Endothelial cell of umbilical vein (primary cell): ENCODE measurements at regions not wholly inside any gene's neighbourhood (a gene's known extent, or its start where the extent isn't known, plus 50 kb on each side); places are given as distances from the start of the nearest gene placed in this dataset.

Source experiments
- BruUV-seq: library from RNA; stranded (reverse); fragments of 400-500 nt; replicated peaks from 2 replicates; lab custom pipeline; 2021; lab: Mats Ljungman, UMichigan
- CTCF ChIA-PET: fragments of 300-600, 350-600 bp; sonication (Branson Sonifier 250); formaldehyde crosslinking; loops from one replicate; lab custom pipeline; 2021; ENCODE audit warnings: antibody characterized with exemption, inconsistent platforms; lab: Charles Lee
- POLR2A ChIA-PET: fragments of 300-600, 350-600 bp; sonication (Branson Sonifier 250); formaldehyde crosslinking; loops from one replicate; lab custom pipeline; 2021; ENCODE audit warnings: antibody characterized with exemption, inconsistent platforms; lab: Charles Lee
- DNase-seq: peaks from one replicate; pipeline ENCODE4 v3.0.0-alpha.2; 2011; ENCODE audit warnings: low read depth, low spot score
- FAIRE-seq: peaks from 2 replicates; lab custom pipeline; 2011; peaks lifted over from hg19 to GRCh38; lab: Jason Lieb, UNC
- H2AFZ ChIP-seq: 2 replicates; pipeline ENCODE4 v1.6.0; 2012; ENCODE audit warnings: low read depth, low read length, control low read depth, inconsistent platforms
- H3K27ac ChIP-seq: 2 replicates; pipeline ENCODE4 v1.5.1; 2011; ENCODE audit warnings: low read depth, mild to moderate bottlenecking, control low read depth, low read length, moderate library complexity; ENCODE audit not compliant: insufficient read depth
- H3K27me3 ChIP-seq, 2 experiments: 2 replicates each; pipeline versions ENCODE4 v1.6.0 to v1.6.1; 2011; ENCODE audit warnings: low read length in 2 of 2, mixed read lengths in 1 of 2; ENCODE audit not compliant: control insufficient read depth in 2 of 2, insufficient read depth in 2 of 2
- H3K36me3 ChIP-seq, 2 experiments: 2 replicates in 1 of 2; 3 replicates in 1 of 2; pipeline ENCODE4 v1.5.1; 2011; ENCODE audit warnings: low read length in 2 of 2, mild to moderate bottlenecking in 1 of 2, moderate library complexity in 1 of 2; ENCODE audit not compliant: control insufficient read depth in 2 of 2, insufficient read depth in 2 of 2; ENCODE audit errors: extremely low read depth in 1 of 2
- H3K4me1 ChIP-seq: 3 replicates; pipeline ENCODE4 v1.5.1; 2011; ENCODE audit warnings: mild to moderate bottlenecking, low read length; ENCODE audit not compliant: control insufficient read depth, insufficient read depth; ENCODE audit errors: extremely low read depth
- H3K4me2 ChIP-seq: 2 replicates; pipeline ENCODE4 v1.6.1; 2011; ENCODE audit warnings: low read length, control low read depth, mixed read lengths; ENCODE audit not compliant: insufficient read depth
- H3K4me3 ChIP-seq, 3 experiments: fragments of 200-600 bp in 1 of 3; sonication (generic), shearing (Covaris generic) in 1 of 3; replicated peaks in 1 of 3; 2 replicates each; pipeline ENCODE4 v1.5.1; 2011 to 2016; ENCODE audit warnings: control low read depth in 3 of 3, low read length in 3 of 3, mild to moderate bottlenecking in 2 of 3, inconsistent platforms in 1 of 3, low read depth in 1 of 3, moderate library complexity in 1 of 3; ENCODE audit not compliant: insufficient read depth in 1 of 3
- H3K79me2 ChIP-seq: 2 replicates; pipeline ENCODE4 v1.6.0; 2012; ENCODE audit warnings: low read length, inconsistent platforms; ENCODE audit not compliant: control insufficient read depth, insufficient read depth
- H3K9ac ChIP-seq: replicated peaks from 2 replicates; pipeline ENCODE3; 2011; ENCODE audit warnings: low read length, control low read depth; ENCODE audit not compliant: insufficient read depth; ENCODE audit errors: extremely low read depth
- H3K9me1 ChIP-seq: replicated peaks from 3 replicates; pipeline ENCODE4 v1.6.0; 2011; ENCODE audit warnings: mild to moderate bottlenecking, low read length; ENCODE audit not compliant: control insufficient read depth, insufficient read depth; ENCODE audit errors: extremely low read depth
- H3K9me3 ChIP-seq: replicated peaks from 2 replicates; pipeline ENCODE4 v1.5.1; 2012; ENCODE audit warnings: low read length, inconsistent platforms; ENCODE audit not compliant: control insufficient read depth, insufficient read depth
- H4K20me1 ChIP-seq: replicated peaks from 2 replicates; pipeline ENCODE3; 2011; ENCODE audit warnings: mild to moderate bottlenecking, low read length; ENCODE audit not compliant: control insufficient read depth, insufficient read depth; ENCODE audit errors: extremely low read depth
- EZH2 ChIP-seq: IDR thresholded peaks from 2 replicates; pipeline ENCODE4 v1.6.1; 2012; ENCODE audit warnings: borderline replicate concordance, low read depth, mild to moderate bottlenecking, moderate library complexity, low read length, inconsistent platforms; ENCODE audit not compliant: severe bottlenecking
- FOS ChIP-seq: IDR thresholded peaks from 2 replicates; pipeline ENCODE4 v1.6.1; 2011; ENCODE audit warnings: mild to moderate bottlenecking, low read length, moderate library complexity, borderline replicate concordance; ENCODE audit not compliant: insufficient read depth
- GATA2 ChIP-seq: IDR thresholded peaks from 2 replicates; pipeline ENCODE4 v1.7.0; 2011; ENCODE audit warnings: low read depth, mild to moderate bottlenecking, moderate library complexity, mixed read lengths, low read length; ENCODE audit not compliant: insufficient read length, insufficient read depth
- JUN ChIP-seq: IDR thresholded peaks from 2 replicates; pipeline ENCODE4 v1.6.1; 2011; ENCODE audit warnings: borderline replicate concordance, low read depth; ENCODE audit not compliant: insufficient read length, insufficient read depth
- MYC ChIP-seq: IDR thresholded peaks from one replicate; pipeline ENCODE4 v1.6.1; 2011; ENCODE audit warnings: mild to moderate bottlenecking, low read depth, low read length
- POLR2A ChIP-seq: IDR thresholded peaks from 2 replicates; pipeline ENCODE4 v1.6.1; 2012; ENCODE audit warnings: low read depth, mild to moderate bottlenecking, control low read depth, low read length
- POLR2AphosphoS5 ChIP-seq: IDR thresholded peaks from 2 replicates; pipeline ENCODE4 v1.6.1; 2012; ENCODE audit warnings: low read depth, mild to moderate bottlenecking, control low read depth, low read length, moderate library complexity; ENCODE audit not compliant: insufficient read depth
- dilution Hi-C: fragments of 300-500 bp; cut with MboI; formaldehyde crosslinking; loops from one replicate; pipeline ENCODE4 v1.15.0; 2019; ENCODE audit warnings: low sequenced_read_pairs; ENCODE audit not compliant: extremely low pct_ligation_motif_present
- intact Hi-C: fragments of 100-400 bp; cut with micrococcal nuclease; formaldehyde crosslinking; loops from one replicate; pipeline ENCODE4 v1.10.0; 2022
- TF ChIP-seq, protein P1 (sequence below), 2 donors: IDR thresholded peaks; 1 replicate in 1 of 2; 2 replicates in 1 of 2; pipeline ENCODE4 v1.5.1; 2011; ENCODE audit warnings: low read length in 2 of 2, mild to moderate bottlenecking in 2 of 2, moderate library complexity in 2 of 2, control low read depth in 1 of 2, inconsistent platforms in 1 of 2, low read depth in 1 of 2; ENCODE audit not compliant: insufficient read depth in 1 of 2; ENCODE audit errors: extremely low read depth in 1 of 2
- TF ChIP-seq, protein P2 (sequence below): IDR thresholded peaks from 2 replicates; pipeline ENCODE4 v1.6.1; 2011; ENCODE audit not compliant: insufficient read depth, insufficient read length

DNA sequence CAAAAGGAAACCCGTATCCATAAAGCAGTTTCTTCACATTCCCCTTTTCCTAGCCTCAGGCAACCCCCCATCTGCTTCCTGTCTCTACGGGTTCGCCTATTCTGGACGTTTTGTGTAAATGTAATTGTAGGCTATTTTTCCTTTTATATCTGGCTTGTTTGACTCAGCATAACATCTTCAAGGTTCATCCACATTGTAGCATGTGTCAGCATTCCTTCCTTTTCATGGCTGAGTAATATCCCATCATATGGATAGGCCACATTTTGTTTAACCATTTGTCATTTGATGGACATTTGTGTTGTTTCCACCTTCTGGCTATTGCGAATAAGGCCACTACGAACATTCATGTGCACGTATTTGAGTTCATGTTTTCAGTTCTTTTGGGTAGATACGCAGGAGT lies 54.6 kb downstream of the FOXL1 start:
- Histone ChIP-seq H3K36me3 (no peaks in the 10 kb centered on the region), H3K9me1 (no peaks in the 10 kb centered on the region), H3K27me3 (no peaks in the 10 kb centered on the region), H3K79me2 (no peaks in the 10 kb centered on the region), H3K9me3 (no peaks in the 10 kb centered on the region), H3K4me3 (no peak overlapping the region), H2AFZ (no peak overlapping the region), H3K9ac (no peak overlapping the region), H4K20me1 (no peaks in the 10 kb centered on the region), H3K4me1 (peaks cover 9% of the 10 kb centered on the region), H3K27ac (no peak overlapping the region), H3K4me2 (no peak overlapping the region)
- ChIA-PET POLR2A (no interaction called here), CTCF (no interaction called here)
- DNase-seq (no peak), FAIRE-seq (no peak)
- TF ChIP-seq, protein P1, sequence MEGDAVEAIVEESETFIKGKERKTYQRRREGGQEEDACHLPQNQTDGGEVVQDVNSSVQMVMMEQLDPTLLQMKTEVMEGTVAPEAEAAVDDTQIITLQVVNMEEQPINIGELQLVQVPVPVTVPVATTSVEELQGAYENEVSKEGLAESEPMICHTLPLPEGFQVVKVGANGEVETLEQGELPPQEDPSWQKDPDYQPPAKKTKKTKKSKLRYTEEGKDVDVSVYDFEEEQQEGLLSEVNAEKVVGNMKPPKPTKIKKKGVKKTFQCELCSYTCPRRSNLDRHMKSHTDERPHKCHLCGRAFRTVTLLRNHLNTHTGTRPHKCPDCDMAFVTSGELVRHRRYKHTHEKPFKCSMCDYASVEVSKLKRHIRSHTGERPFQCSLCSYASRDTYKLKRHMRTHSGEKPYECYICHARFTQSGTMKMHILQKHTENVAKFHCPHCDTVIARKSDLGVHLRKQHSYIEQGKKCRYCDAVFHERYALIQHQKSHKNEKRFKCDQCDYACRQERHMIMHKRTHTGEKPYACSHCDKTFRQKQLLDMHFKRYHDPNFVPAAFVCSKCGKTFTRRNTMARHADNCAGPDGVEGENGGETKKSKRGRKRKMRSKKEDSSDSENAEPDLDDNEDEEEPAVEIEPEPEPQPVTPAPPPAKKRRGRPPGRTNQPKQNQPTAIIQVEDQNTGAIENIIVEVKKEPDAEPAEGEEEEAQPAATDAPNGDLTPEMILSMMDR (IDR thresholded peaks at IDR 0.05; ENCODE audit: extremely low read depth in 1 of 2, insufficient read depth in 1 of 2, low read depth in 1 of 2, low read length in 2 of 2), result no peak
- no peak for TF ChIP-seq JUN
- TF ChIP-seq POLR2A, result no peak
- TF ChIP-seq FOS, result no peak
- TF ChIP-seq, protein P2, sequence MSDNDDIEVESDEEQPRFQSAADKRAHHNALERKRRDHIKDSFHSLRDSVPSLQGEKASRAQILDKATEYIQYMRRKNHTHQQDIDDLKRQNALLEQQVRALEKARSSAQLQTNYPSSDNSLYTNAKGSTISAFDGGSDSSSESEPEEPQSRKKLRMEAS, result no peak
- dilution Hi-C loops (no loop called here), intact Hi-C loops (no loop called here)
- no TSS peak for BruUV-seq

DNA sequence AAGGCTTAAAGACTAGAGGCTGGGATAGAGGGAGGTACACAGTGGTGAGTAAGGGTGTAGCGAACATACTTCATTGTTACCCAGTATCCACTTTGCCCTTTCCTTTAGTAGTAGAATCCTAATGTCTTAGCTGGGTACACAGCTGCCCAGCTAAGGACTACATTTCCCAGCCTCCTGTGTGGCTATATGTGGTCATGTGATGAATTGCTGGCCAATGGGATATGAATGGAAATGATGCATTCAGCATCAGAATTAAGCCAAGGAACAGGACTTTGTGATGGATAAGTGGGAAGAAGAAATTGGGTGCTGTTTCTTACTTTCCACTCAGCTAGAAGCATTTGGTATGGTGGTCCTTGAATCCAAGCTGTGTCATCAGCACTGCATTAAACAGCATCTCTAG lies 55.9 kb downstream of the FOXL1 start:
- BruUV-seq, result no TSS peak
- dilution Hi-C loops, result no loop called here

More for the DNA sequence above, 55.9 kb downstream of the FOXL1 start:
- Histone ChIP-seq H3K9me3 (no peaks in the 10 kb centered on the region), H3K9ac (no peak overlapping the region), H3K79me2 (no peaks in the 10 kb centered on the region), H3K27me3 (no peaks in the 10 kb centered on the region), H2AFZ (no peak overlapping the region), H3K36me3 (no peaks in the 10 kb centered on the region), H3K9me1 (no peaks in the 10 kb centered on the region), H3K4me1 (peaks cover 9% of the 10 kb centered on the region), H4K20me1 (no peaks in the 10 kb centered on the region), H3K4me3 (no peak overlapping the region), H3K4me2 (no peak overlapping the region), H3K27ac (no peak overlapping the region)
- TF ChIP-seq EZH2, result no peak
- TF ChIP-seq MYC, result no peak
- TF ChIP-seq POLR2AphosphoS5, result no peak
- TF ChIP-seq POLR2A, result no peak
- TF ChIP-seq, protein P2, result no peak
- TF ChIP-seq JUN, result no peak
- TF ChIP-seq GATA2, result no peak
- TF ChIP-seq FOS, result no peak
- TF ChIP-seq, protein P1 (IDR thresholded peaks at IDR 0.05; ENCODE audit: extremely low read depth in 1 of 2, insufficient read depth in 1 of 2, low read depth in 1 of 2, low read length in 2 of 2), result no peak
- intact Hi-C loops, result no loop called here
- DNase-seq (peak; percentile 32), FAIRE-seq (no peak)
- POLR2A ChIA-PET, result no interaction called here
- CTCF ChIA-PET, result no interaction called here
